ENCODE measurements at regions not wholly inside any gene's neighbourhood (a gene's known extent, or its start where the extent isn't known, plus 50 kb on each side); places are given as distances from the start of the nearest gene placed in this dataset.

- no peak for DNase-seq
Measured at GRCh38 chr12:13670285-13670866, 311.0 kb downstream of the GRIN2B start.

GRCh38 chr12:13668880-13669279 is 312.5 kb downstream of the GRIN2B start:
- no peak for DNase-seq

- DNase-seq: no peak
Measured at GRCh38 chr12:13666806-13667205, 314.6 kb downstream of the GRIN2B start.

- no peak for DNase-seq
Measured at GRCh38 chr12:13661005-13661887, 320.2 kb downstream of the GRIN2B start.

- DNase-seq: no peak
Measured at GRCh38 chr12:13654456-13654855, 326.9 kb downstream of the GRIN2B start.

GRCh38 chr12:13652105-13652504 is 329.3 kb downstream of the GRIN2B start:
- no peak for DNase-seq

- no peak for DNase-seq
Measured at GRCh38 chr12:13635709-13636108, 345.7 kb downstream of the GRIN2B start.

GRCh38 chr12:13631873-13632272 is 349.5 kb downstream of the GRIN2B start:
- no peak for DNase-seq

GRCh38 chr12:13630354-13630753 is 351.0 kb downstream of the GRIN2B start:
- no peak for DNase-seq

GRCh38 chr12:13628067-13628466 is 353.3 kb downstream of the GRIN2B start:
- DNase-seq: no peak

GRCh38 chr12:13627536-13627935 is 353.9 kb downstream of the GRIN2B start:
- no peak for DNase-seq

GRCh38 chr12:13613297-13613696 is 368.1 kb downstream of the GRIN2B start:
- no peak for DNase-seq

- DNase-seq: peak; percentile 47
Measured at GRCh38 chr12:13609894-13610679, 371.3 kb downstream of the GRIN2B start.

GRCh38 chr12:13606290-13606689 is 375.1 kb downstream of the GRIN2B start:
- no peak for DNase-seq

GRCh38 chr12:13603953-13604352 is 377.4 kb downstream of the GRIN2B start:
- DNase-seq: no peak

GRCh38 chr12:13602172-13602571 is 379.2 kb downstream of the GRIN2B start:
- no peak for DNase-seq

- DNase-seq: no peak
Measured at GRCh38 chr12:13599176-13599575, 382.2 kb downstream of the GRIN2B start.

- DNase-seq: no peak
Measured at GRCh38 chr12:13597837-13598236, 383.6 kb downstream of the GRIN2B start.

GRCh38 chr12:13597166-13597565 is 384.2 kb downstream of the GRIN2B start:
- no peak for DNase-seq

GRCh38 chr12:13596714-13597113 is 384.7 kb downstream of the GRIN2B start:
- DNase-seq: no peak

GRCh38 chr12:13595536-13596443 is 385.6 kb downstream of the GRIN2B start:
- peak; percentile 10 for DNase-seq

GRCh38 chr12:13594731-13595514 is 386.5 kb downstream of the GRIN2B start:
- DNase-seq: no peak

Data from NCI-H524 treated with DMSO at 0.1 percent for 48 hours (cell line).